Transverse colon (tissue), 3 donors: ENCODE measurements at regions not wholly inside any gene's neighbourhood (a gene's known extent, or its start where the extent isn't known, plus 50 kb on each side); places are given as distances from the start of the nearest gene placed in this dataset.

Experiments used
- CTCF ChIP-seq, 5 experiments: fragments of 200-600 bp in 3 of 5; fragments of 450-650 bp in 2 of 5; sonication (generic) in 3 of 5; IDR thresholded peaks; 1 replicate in 2 of 5; 2 replicates in 3 of 5; pipeline ENCODE4 v1.5.1; 2016 to 2017; ENCODE audit warnings: antibody characterized with exemption in 5 of 5, inconsistent platforms in 3 of 5, mild to moderate bottlenecking in 2 of 5, moderate library complexity in 1 of 5
- EP300 ChIP-seq: sonication (generic); formaldehyde crosslinking; IDR thresholded peaks from one replicate; pipeline ENCODE4 v1.6.1; 2017; ENCODE audit warnings: antibody characterized with exemption, low read depth
- POLR2A ChIP-seq: fragments of 450-650 bp; IDR thresholded peaks from one replicate; pipeline ENCODE4 v1.6.1; 2016; ENCODE audit warnings: antibody characterized with exemption, mild to moderate bottlenecking, moderate library complexity

GRCh38 chr12:89041078-89041477 lies 311.2 kb downstream of the DUSP6 start:
- TF ChIP-seq CTCF (IDR thresholded peaks at IDR 0.05) (no peak), POLR2A (no peak), EP300 (no peak)
